GM21447 (cell line): ENCODE measurements at regions not wholly inside any gene's neighbourhood (a gene's known extent, or its start where the extent isn't known, plus 50 kb on each side); places are given as distances from the start of the nearest gene placed in this dataset.
A peak's percentile ranks its signal among the peaks of the same experiment; 100 is the strongest.

Experiments
- ATAC-seq: cut with Tn5 transposase; IDR thresholded peaks from one replicate; pipeline ENCODE4 v1.9.1; 2021; ENCODE audit not compliant: unreplicated experiment

DNA sequence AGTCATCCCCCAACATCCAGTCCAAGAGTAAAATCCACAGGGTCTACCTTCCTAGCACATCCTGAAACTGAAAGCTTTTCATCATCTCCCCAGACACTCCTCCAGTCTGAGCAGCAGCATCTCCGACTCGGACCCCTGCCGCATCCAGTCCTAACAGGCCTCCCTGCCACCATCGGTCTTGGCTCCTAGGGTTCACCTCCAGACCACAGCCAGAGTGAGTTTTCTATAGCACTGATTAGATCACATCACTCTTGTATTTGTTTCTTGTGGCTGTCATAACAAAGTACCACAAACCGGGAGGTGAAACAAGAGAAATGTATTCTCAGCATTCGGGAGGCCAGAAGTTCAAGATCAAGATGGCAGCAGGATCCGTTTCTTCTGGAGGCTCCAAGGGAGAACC lies 187.8 kb downstream of the TOMM20 start:
- ATAC-seq = no peak

DNA sequence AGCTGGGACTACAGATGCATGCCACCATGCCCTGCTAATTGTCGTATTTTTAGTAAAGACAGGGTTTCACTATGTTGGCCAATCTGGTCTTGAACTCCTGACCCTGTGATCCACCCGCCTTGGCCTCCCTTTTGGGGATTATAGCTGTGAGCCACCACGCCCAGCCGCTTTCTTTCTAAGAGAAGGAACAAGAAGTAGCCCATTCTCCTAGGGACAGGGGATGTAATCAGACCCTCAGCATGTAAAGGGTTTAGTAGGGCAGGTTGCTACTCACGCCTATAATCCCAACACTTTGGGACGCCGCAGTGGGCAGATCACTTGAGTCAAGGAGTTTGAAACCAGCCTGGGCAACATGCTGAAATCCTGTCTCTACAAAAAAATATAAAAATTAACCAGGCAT lies 189.7 kb downstream of the TOMM20 start:
- no peak for ATAC-seq

DNA sequence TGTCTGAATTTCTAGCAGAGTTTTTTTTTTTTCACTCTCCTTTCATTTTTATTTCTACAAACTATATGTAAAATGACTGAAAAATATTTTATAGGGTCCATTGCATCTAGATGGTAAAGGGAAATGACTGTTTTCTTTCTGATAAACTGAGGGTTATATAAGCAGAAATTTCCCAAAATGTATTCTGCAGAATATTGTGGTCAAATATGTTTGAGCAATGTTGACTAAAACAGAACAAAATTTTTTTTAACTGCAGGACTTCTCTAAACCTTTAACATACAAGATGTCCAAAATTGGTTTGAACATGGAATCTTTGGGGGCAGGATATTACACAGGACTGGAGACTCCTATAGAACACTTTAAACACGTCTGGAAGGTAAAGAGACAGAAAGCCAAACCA lies 190.5 kb downstream of the TOMM20 start:
- ATAC-seq = no peak

DNA sequence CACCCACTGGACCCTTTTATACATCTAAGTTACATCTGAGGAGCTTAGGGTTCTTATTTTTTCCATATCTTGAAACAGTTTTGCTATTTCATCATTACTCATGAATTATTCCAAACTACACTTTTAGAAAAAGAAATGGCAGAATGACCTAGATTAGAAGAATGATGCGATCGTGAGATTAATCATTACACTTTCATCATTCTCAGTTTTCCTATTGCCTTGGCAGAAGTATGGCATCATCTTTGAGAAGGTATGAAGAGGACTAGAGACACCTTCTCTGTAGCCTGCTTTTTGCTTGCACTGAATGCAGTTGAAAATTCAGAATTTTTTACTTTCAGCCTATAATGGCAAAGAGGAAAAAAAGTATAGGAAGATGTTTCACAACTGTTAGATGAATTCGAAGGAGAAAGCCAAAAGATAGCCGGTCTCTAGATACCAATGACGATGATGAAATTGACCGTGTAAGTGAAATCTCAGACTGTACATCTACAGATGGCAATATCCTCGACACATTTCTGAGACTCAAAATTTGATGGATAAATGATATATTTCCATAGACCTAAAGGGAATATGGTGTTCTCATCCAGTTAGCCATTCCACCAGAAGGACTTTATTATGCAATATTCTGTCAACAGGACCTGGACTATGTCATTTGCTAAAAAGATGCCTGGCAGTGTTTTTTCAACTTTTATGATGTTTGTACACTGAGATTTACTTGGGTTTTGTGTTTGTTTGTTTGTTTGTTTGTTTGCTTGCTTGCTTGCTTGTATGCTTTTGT lies 191.8 kb downstream of the TOMM20 start:
- ATAC-seq = no peak

DNA sequence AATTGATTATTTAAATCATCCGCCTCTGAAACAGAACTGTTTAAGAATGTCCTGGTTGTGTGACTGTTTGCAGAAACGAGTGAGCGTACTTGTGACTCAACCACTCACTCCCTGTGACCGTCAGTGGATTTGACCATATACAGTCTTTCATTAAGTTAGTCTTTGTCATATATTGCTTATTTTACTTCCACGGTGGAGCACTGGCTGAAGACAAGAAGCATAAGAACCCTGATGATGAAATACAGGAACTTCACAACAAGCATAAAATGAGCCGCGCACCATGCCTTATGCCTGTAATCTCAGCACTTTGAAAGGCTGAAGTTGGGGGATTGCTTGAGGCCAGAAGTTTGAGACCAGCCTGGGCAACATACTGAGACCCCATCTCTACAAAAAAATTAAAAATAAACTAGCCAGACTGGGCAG lies 194.0 kb downstream of the TOMM20 start:
- ATAC-seq = no peak

DNA sequence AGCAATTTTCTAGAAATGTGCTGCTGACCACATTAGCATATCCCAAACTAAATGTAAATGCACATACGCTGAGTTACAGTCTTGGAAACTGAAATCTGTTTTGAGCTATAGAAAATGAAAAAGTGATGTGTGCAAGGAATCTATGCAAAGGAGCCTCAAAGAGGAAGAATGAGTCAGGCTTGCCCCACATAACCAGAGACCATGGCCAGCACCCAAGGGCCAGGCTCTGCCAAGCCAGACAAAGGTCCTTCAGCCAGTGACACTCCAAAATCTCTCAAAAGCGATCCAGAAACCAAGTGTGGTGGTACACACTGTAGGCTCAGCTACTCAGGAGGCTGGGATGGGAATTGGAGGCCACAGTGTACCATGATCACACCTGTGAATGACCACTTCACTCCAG lies 195.2 kb downstream of the TOMM20 start:
- peak; percentile 94 for ATAC-seq

DNA sequence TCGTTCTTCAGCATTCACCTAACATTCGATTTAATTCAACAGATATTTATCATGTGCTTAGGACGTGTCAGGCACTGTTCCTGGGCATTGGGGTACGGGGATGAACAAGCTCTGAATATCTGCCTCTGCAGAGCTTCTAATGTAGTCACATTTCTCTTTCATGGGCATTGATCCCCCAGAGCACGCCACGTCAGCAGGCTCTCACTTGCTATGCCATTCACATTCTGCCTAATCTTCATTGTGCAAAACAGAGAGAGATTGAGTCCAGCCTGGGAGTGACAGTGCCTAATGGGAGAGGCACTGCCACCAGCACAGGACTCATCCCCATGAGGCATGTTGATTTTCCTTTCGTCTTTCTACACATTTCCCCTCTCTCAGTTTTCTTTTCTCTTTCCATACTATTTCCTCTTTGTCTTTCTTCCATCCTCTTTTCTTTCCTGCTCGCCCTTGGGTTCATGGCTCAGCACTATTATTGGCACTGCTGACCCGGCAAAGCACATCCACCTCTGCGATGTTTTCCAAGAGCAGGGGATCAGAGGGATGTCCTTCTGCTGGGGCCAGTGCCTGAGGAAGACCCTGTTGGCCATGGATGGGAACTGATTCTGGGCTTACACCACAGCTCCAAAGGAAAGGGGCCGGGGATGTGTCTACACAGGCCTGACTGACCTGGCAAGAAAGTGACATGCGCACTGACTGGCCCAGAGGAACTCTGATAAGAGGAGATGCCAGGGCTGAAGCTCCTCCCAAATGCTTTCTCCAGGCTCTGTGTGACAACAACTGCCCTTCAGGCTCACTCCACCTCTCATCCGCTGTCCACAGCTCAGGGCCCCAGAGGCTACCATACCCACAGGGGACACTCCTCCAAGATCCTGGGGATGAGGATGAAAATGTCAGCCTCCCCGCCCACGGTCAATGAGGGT lies 195.9 kb downstream of the TOMM20 start:
- peak; percentile 19 for ATAC-seq

DNA sequence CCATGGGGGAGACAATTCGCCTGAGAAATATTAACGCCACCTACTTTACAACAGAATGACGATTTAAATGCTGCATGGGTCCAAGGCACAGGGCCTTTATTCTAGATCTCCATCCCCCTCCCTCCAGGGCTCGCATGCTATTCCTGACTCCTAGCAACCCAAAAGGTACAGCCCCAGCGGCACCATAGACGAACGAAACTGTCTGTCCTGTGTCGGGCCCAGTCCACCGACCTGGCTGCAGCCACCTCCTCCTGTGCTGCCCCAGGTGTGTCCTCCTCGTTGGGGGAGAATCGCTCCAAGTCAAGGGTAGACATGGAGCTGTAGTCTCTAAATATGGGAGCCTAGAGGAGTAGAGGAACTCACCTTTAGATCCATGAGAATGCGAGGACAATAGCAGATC lies 196.5 kb downstream of the TOMM20 start:
- ATAC-seq = no peak

DNA sequence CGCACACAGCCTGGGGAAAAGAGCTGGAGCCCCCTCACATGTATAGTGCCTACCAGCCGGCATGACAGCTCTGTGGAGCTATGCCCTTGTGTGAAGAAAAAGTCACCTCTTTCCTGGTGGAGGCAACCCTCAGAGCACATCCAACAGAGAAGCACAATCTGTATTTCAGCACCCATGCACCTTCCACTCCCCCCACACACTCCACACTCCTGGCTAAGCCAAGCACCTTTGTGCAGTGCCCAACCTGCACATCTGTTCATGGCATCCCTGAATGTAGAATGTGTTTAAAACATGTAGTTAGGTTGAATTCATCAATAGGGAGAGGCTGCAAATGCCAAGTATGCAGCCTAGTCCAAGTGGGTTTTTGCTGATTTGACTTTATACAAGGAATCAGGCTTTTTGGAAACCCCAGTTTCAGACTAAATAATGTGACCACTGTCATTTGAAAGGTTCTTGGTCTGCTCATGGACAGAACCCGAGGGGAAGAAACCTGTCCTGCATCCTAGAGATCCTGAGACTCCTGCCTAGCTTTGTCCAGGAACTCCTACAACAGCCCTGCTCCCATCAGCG lies 197.1 kb downstream of the TOMM20 start:
- ATAC-seq = no peak

DNA sequence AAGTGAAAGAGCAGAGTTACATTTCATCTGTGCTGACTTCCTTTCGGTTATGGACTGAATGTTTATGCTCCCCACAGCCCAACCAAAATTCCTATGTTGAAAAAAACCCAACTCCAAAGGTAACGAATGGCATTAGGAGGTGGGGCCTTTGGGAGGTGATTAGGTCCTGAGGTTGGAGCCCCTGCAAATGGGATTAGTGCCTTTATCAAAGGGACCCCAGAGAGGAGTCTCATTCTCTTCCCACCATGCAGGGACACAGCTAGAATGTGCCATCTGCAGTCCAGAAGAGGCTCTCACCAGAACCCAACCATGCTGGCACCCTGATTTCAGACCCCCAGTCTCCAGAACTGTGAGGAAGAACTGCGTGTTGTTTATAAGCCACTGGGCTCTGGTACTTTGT lies 199.3 kb downstream of the TOMM20 start:
- ATAC-seq = no peak

DNA sequence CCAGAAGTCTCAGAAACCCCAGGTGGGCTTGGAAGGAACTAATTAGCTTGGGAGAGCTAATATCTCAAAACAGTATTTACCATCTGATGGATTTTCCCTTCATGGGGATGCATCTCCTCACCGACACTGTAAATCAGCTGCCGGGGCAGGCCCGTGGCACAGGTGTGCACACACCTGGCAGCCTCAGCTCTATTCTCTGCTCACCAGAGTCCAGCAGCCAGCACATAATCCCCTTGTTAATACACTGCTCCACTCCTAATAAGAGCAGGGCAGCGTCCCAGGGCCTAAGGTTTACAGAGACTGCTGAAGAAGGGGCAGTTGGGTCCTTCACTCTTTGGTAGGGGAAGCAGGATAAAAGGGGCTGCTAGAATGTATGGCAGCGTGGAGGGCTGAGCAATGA lies 200.0 kb downstream of the TOMM20 start:
- ATAC-seq = no peak

DNA sequence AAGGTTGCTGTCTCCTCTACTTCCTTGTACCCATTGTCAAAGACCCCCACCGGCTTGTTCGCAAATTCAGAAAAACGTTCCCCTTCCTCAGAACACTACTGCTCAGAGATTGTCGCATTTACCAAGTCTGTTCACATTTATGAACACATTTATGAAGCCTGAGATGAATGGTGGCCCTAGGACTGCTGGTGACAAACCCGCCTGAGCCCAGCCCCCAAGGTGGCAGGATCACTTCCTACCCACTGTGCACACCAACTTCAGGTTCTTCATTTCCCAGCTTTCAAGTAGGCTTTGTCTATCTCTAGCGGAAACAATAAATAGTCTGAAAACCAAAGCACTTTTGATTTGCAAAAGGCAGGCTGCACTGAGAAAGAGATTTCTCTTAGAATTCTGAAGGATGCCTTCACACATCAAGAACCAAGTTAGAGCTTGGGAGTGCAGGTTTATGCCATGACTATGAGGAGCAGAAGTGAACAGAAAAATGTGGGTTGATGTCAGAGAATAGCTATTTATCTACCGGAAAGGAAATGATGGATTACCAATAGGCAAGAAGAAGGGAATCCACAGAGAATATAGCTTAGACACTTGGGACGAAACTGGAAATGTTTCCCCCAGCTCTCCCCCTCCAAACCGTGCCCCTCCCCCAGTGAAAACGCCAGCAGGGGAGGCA lies 200.5 kb downstream of the TOMM20 start:
- ATAC-seq = no peak

DNA sequence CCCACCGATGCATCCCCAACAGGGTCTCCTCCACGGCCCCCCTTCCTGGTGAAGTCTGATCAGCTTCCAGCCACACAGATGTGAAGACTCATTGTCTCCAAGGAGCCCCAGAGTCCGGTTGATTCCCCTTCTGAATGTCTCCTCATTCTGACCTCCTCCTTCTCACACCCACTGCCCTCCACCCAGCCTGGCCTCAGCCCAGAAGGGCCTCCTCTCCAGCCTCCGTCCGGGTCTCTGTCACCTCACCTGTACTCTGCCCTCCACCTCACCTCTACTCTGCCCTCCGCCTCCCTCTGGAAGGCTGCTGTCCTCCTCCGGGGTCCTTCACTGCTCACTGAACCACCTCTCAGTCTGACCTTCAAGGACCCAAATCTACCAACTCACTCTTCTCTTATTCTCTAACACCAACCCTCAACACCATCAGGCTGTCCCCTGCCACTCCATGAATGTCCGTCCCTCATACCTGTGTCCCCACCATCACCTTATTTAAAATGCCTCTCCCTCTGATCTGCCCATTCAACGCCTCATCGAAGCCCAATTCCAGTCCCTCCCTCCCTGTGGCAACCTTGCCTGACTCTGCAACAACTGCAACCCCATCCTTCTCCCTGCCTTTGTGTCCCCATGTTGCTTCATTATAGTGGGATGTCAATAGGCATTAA lies 201.2 kb downstream of the TOMM20 start:
- peak; percentile 6 for ATAC-seq

DNA sequence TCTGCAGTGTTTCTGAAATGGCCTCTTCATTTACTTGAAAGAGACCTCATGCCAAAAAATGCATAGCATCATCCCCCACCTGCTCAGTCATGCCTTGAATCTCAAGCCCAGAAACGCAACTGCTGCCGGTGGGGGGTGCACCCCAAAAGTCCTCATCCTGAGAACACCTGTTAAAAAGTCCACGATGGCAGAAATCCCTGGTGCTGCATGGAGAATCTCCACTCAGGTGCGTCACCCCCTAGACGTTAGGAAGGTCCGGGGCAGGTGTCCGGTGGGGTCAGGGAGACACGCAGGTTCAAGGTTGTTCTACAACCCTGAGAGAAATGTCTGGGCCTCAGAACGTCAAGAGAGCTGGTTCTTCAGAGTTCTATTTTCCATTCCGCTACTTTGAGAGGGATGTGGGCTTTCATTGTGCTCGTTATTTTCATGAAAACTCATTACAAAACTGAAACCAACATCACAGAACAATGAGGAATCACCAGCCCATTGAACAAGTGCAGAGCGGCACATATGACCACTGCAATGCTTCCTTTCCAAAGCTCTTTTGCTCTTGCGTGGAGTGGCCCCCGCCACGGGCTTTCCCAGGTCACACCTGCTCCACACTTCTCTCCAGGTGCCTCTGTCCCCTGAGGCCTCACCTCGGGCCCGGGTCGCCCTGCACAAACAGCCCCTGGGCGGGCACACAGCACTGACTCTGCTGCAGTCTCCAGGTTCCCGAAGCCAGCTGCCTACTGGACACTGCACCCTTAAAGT lies 201.9 kb downstream of the TOMM20 start:
- peak; percentile 90 for ATAC-seq

DNA sequence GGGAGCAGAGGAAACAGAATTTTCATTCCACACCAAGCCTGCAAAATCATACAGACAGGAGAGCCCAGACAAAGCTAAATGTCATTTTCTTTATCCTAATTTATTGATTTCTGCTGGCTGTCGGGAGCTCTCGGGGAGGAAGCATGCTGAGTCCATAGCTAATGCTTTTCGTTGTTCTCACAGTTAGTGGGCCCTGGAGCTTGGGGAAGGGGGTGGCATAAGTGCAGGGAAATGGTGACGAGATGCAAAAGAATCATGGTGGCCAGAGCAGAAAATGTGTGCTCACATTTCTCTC lies 202.4 kb downstream of the TOMM20 start:
- ATAC-seq = no peak

DNA sequence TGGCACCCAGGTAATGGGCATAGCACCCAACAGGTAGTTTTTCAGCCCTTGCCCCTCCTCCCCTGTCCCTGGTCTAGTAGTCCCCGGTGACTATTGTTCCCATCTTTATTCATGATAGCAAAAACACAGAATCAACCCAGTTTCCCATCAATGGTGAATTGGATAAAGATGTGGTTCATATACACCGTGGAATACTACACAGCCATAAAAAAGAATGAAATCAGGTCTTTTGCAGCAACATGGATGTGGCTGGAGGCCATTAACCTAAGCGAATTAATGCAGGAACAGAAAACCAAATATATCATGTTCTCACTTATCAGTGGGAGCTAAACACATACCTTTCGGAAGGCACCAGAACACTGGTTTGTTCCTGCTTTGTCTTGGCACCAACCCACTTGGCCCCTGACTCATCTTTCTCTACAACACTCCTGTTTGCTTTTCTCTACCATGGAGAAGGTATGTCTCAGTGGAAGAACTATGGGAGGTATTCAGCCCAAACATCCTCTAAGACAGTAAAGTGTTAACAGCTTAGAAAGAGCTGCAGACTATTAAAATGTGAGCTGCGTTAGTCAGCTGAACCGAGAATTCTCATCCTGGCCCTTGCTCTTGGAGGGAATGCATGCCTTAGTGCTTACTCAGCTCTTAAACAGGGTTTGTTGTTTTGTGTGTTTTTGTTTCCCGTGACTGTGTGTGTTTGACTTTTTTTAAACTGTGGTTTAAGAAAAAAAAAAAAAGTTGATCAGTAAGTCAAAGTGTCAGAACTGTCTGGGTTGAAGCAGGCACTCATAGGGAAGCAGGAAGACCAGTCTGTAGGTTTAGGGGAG lies 203.0 kb downstream of the TOMM20 start:
- ATAC-seq = no peak

DNA sequence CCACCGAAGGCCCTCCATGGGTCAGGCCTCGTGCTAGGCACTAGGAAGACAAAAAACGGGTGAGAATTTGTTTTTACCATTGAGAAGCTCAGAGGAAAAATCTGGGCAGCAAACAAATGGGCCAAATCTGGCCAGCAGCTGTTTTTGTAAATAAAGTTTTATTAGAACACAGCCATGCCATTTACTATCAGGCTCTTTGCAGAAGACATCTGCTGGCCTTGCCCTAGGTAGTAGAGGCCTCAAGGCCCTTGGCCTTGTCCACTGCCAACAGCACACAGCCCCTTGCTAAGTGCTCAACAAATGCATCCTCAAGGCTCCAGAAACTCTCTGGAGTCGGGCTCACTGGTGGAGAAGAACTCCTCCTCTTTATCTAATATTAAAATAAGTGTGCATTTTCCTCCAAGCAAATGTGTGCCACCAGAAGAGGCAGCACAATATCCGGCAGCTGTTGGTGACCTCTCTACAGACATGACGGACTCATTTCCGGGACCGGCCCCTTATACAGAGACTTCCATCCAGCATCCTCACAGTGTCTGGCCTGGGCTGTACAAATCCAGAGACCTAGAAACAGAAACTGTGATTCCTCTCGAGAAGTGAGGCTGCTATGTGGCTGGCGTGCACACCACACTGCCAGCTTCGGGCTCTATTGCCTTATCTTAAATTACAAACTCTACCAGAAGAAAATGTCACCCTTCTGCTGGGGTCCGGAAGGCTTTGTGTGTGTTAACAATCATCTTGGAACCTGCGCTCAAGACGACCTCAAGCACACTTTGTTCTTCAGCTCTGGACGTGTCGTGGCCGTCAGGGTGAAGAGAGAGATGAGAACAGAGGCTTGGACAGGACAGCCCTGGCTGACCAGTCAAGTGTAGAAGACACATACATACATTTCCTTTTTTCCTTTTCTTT lies 203.9 kb downstream of the TOMM20 start:
- no peak for ATAC-seq

DNA sequence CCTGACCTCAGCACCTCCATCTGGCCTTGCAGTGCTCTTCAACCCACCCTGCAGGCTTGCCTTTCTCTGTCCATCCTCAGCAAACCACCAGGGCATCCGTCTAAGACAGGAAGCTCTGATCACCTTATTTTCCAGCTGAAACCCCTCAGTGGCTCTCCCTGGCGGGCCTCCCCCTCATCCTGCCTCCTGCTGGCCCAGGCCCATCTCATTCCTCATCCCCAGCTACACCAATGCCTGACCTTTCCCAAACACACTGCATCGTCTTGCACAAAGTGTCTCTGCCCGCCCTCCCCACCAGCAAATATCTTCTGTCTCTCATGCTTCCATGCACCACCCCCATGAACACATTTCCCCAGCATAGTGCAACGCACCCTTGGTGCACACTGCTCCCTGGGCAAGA lies 205.0 kb downstream of the TOMM20 start:
- ATAC-seq = no peak
